ENCODE measurements at regions not wholly inside any gene's neighbourhood (a gene's known extent, or its start where the extent isn't known, plus 50 kb on each side); places are given as distances from the start of the nearest gene placed in this dataset.

GRCh38 chr4:123606946-123607542, 210.4 kb downstream of the SPRY1 start:
- H3K4me1 Mint-ChIP-seq: peaks cover 23% of the 10 kb centered on the region
- peak; percentile 43 for ATAC-seq
- H3K27me3 Mint-ChIP-seq: no peaks in the 10 kb centered on the region
- H3K36me3 Mint-ChIP-seq: no peaks in the 10 kb centered on the region
- H3K27ac Mint-ChIP-seq: no peak overlapping the region
- H3K4me3 Mint-ChIP-seq: no peak overlapping the region
- peaks cover 2% of the 10 kb centered on the region for H3K9me3 Mint-ChIP-seq

- H3K27me3 Mint-ChIP-seq: no peaks in the 10 kb centered on the region
- H3K4me3 Mint-ChIP-seq: no peak overlapping the region
- no peak for ATAC-seq
- H3K9me3 Mint-ChIP-seq: no peaks in the 10 kb centered on the region
- no peaks in the 10 kb centered on the region for H3K36me3 Mint-ChIP-seq
- H3K4me1 Mint-ChIP-seq: peaks cover 18% of the 10 kb centered on the region
- H3K27ac Mint-ChIP-seq: no peak overlapping the region
Measured at GRCh38 chr4:123609829-123610228, 213.2 kb downstream of the SPRY1 start.

GRCh38 chr4:123613586-123614344, 217.2 kb downstream of the SPRY1 start:
- no peaks in the 10 kb centered on the region for H3K27me3 Mint-ChIP-seq
- H3K9me3 Mint-ChIP-seq: no peaks in the 10 kb centered on the region
- H3K4me1 Mint-ChIP-seq: peaks cover 15% of the 10 kb centered on the region
- H3K36me3 Mint-ChIP-seq: no peaks in the 10 kb centered on the region
- H3K27ac Mint-ChIP-seq: no peak overlapping the region
- H3K4me3 Mint-ChIP-seq: no peak overlapping the region
- ATAC-seq: no peak

DNA sequence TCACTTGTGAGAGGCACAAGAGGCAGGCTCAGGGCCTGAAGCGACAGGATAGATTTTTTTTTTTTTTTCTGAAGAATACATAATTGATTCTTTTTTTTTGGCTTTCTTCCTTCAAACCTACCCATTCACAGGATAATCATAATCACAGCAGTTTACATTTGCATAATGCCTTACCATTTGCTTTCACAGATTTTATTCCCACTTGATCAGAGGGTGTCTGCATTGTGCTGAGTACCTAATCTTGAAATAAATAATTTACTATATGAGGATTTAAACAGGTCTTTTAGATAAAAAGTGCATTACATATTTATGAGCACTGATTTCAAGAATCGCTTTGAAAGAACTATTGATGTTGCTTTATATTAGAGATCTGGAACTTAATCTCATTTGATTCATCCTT, 219.3 kb downstream of the SPRY1 start:
- no peak for ATAC-seq
- H3K4me1 Mint-ChIP-seq: peaks cover 15% of the 10 kb centered on the region
- H3K27me3 Mint-ChIP-seq: no peaks in the 10 kb centered on the region
- no peaks in the 10 kb centered on the region for H3K36me3 Mint-ChIP-seq
- H3K9me3 Mint-ChIP-seq: no peaks in the 10 kb centered on the region
- H3K4me3 Mint-ChIP-seq: no peak overlapping the region
- no peak overlapping the region for H3K27ac Mint-ChIP-seq

DNA sequence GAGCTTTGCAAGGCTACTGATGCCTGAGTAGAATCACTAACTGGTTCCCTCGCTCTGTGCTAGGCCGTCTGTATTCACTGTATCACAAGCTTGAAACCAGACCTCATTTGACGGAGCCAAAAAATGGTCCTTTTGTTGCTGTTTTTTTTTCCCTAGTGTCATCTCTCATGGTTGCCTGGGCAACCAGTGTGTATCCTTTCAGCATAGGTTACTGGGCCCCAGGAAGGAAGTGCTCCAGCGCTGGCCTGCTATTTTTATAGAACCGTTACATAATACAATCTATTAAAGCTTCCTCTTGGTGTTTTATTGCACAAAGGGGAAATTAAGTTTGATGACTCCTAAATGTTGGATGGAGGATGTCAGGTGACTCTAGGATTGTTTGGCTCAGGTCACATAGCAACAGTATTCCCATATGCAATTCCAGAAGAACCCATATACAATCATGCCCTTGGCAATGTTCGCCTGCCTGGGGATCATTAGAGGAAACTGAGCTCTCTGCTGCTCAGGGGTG, 220.4 kb downstream of the SPRY1 start:
- Mint-ChIP-seq H3K27me3 (no peaks in the 10 kb centered on the region), H3K4me3 (no peak overlapping the region), H3K9me3 (no peaks in the 10 kb centered on the region), H3K36me3 (no peaks in the 10 kb centered on the region), H3K4me1 (peaks cover 15% of the 10 kb centered on the region), H3K27ac (no peak overlapping the region)
- ATAC-seq: peak; percentile 20

- ATAC-seq: no peak
- H3K9me3 Mint-ChIP-seq: no peaks in the 10 kb centered on the region
- H3K27ac Mint-ChIP-seq: no peak overlapping the region
- peaks cover 15% of the 10 kb centered on the region for H3K4me1 Mint-ChIP-seq
- H3K4me3 Mint-ChIP-seq: no peak overlapping the region
- no peaks in the 10 kb centered on the region for H3K36me3 Mint-ChIP-seq
- no peaks in the 10 kb centered on the region for H3K27me3 Mint-ChIP-seq
Measured at GRCh38 chr4:123617791-123618190, 221.2 kb downstream of the SPRY1 start.

DNA sequence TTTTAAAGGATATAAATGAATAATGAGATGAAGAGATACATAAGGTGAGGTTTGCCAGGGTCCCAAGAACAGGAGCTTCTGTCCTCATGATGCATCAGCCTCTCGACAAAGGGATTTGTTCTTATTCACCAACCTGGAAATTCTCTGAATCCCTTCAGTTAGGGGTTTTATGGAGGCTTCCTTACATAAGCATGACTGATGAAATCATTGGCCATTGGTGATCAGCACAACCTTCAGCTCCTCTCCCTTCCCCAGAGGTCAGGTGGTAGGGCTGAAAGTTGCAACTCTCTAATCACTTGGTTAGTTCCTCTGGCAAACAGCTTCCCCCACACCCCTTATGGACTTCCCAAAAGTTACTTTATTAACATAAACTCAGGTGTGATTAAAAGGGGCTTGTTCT, 222.0 kb downstream of the SPRY1 start:
- no peak for ATAC-seq
- H3K4me1 Mint-ChIP-seq: peaks cover 15% of the 10 kb centered on the region
- no peaks in the 10 kb centered on the region for H3K9me3 Mint-ChIP-seq
- no peak overlapping the region for H3K27ac Mint-ChIP-seq
- H3K36me3 Mint-ChIP-seq: no peaks in the 10 kb centered on the region
- H3K4me3 Mint-ChIP-seq: no peak overlapping the region
- H3K27me3 Mint-ChIP-seq: no peaks in the 10 kb centered on the region

DNA sequence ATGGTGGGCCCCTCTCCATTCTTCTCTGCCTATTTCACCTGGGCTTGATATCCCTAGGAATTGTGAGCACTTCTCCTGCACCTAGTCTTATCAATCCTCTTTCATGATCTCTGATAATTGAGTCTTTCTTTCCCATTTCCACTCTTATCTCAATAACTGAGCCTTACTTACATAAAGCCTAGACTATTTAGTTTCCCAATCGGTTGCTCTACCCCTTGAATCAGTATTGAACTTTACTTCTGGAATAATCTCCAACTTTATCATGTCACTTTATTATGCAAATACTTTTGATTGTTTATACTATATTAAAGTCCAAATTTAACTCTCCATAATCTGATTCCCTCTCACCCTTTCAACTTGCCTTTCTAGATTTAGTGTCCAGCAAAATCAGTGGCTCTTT, 222.7 kb downstream of the SPRY1 start:
- H3K27ac Mint-ChIP-seq: no peak overlapping the region
- no peaks in the 10 kb centered on the region for H3K36me3 Mint-ChIP-seq
- peaks cover 15% of the 10 kb centered on the region for H3K4me1 Mint-ChIP-seq
- ATAC-seq: no peak
- no peak overlapping the region for H3K4me3 Mint-ChIP-seq
- no peaks in the 10 kb centered on the region for H3K27me3 Mint-ChIP-seq
- no peaks in the 10 kb centered on the region for H3K9me3 Mint-ChIP-seq

GRCh38 chr4:123619895-123620294, 223.3 kb downstream of the SPRY1 start:
- Mint-ChIP-seq H3K4me3 (no peak overlapping the region), H3K9me3 (no peaks in the 10 kb centered on the region), H3K27me3 (no peaks in the 10 kb centered on the region), H3K27ac (no peak overlapping the region), H3K4me1 (peaks cover 15% of the 10 kb centered on the region), H3K36me3 (no peaks in the 10 kb centered on the region)
- ATAC-seq: no peak

DNA sequence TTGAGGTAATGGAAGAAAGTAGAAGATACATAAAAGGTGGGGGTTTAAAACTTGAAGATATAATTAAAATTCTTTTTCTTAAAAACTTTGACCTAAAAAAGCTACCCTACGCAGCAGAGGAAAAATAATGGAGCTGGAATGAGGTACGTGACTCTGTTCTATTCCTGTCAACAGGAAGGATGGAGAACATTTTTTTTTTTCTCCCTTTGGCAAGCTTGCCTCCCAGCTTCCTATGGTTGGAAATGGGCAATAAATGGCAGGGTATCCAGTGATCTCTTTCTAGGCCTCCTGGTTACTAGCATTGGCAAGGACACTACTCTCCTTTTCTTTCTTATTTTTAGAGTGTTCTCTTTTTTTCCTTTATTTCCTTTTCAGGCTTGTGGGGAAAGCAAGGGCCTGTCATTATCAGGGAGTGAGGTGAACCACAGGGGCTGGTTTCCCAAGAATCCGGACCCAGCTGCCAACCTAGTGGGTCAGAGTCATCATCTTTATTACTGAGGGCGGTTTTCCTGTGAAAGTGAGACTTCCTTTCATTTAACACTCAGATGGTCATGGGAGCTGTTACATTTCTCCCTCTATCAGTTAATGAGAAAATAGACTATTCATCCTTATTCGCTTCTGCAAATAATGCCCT, 224.6 kb downstream of the SPRY1 start:
- no peaks in the 10 kb centered on the region for H3K27me3 Mint-ChIP-seq
- no peak overlapping the region for H3K4me3 Mint-ChIP-seq
- ATAC-seq: no peak
- H3K9me3 Mint-ChIP-seq: no peaks in the 10 kb centered on the region
- H3K4me1 Mint-ChIP-seq: peaks cover 15% of the 10 kb centered on the region
- H3K27ac Mint-ChIP-seq: no peak overlapping the region
- H3K36me3 Mint-ChIP-seq: no peaks in the 10 kb centered on the region

- H3K4me3 Mint-ChIP-seq: no peak overlapping the region
- no peak overlapping the region for H3K27ac Mint-ChIP-seq
- ATAC-seq: no peak
- H3K36me3 Mint-ChIP-seq: no peaks in the 10 kb centered on the region
- H3K4me1 Mint-ChIP-seq: peaks cover 6% of the 10 kb centered on the region
- H3K27me3 Mint-ChIP-seq: no peaks in the 10 kb centered on the region
- no peaks in the 10 kb centered on the region for H3K9me3 Mint-ChIP-seq
Measured at GRCh38 chr4:123622572-123622971, 226.0 kb downstream of the SPRY1 start.

DNA sequence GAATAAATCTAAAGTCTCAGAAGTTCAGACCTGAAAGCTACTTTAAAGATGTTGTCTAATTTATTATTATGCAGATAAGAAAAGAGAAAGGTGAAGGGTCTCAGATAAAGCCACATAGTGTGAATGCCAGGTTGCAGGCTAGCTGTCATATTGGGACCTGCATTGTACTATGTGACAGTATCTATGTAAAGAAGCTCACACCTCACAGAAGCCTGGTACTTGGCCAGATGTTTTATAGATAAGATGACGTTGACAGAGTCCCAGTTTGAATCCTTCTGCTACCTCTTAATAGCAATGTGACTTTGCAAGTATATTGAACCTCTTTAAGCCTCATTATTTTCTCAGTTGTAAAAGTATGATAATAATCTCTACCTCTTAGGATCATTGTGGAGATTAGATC, 227.0 kb downstream of the SPRY1 start:
- Mint-ChIP-seq H3K9me3 (no peaks in the 10 kb centered on the region), H3K36me3 (no peaks in the 10 kb centered on the region), H3K27ac (no peak overlapping the region)

DNA sequence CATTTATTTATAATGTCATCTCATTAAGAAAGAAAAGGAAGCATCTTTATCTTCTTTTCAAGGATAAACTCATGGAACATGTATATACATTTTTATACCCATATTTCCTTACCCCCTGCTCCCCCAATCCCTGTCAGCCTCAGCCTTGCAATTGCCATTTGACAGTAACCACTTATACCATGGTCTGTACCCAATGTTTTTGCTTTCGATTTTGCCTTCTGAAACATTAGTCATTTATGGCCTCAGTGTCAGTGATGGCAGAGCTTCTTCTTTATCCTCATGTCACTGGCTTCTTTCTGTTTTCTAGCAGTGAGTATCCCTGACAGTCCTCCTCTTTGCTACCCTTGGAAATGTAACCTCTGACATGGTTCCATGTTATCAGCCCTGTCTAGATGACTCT, 228.4 kb downstream of the SPRY1 start:
- H3K27me3 Mint-ChIP-seq: no peaks in the 10 kb centered on the region
- H3K36me3 Mint-ChIP-seq: no peaks in the 10 kb centered on the region
- no peak overlapping the region for H3K27ac Mint-ChIP-seq
- H3K9me3 Mint-ChIP-seq: no peaks in the 10 kb centered on the region
- H3K4me1 Mint-ChIP-seq: no peaks in the 10 kb centered on the region
- ATAC-seq: peak; percentile 36
- H3K4me3 Mint-ChIP-seq: no peak overlapping the region

More for the DNA sequence above, 227.0 kb downstream of the SPRY1 start:
- H3K27me3 Mint-ChIP-seq: no peaks in the 10 kb centered on the region
- no peaks in the 10 kb centered on the region for H3K4me1 Mint-ChIP-seq
- H3K4me3 Mint-ChIP-seq: no peak overlapping the region
- ATAC-seq: no peak

DNA sequence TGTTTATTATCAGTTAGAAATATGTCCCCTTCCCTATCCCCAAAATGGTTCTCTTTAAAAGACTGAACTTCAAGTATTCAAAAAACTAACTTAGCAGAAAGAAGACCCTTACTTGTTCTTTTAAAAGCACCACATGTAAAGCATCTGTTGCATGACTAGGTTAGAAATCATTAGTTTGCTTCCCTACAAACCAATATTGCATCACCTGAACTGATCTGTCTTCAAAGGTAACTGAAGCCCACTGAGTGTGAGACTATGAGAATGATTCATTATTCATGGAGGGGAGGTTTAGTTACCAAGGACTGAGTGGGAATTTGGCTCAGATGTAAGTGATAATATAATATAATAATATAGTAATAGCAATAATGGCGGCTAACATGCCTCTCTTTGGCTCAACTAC, 231.7 kb downstream of the SPRY1 start:
- no peaks in the 10 kb centered on the region for H3K9me3 Mint-ChIP-seq
- H3K4me3 Mint-ChIP-seq: no peak overlapping the region
- H3K27me3 Mint-ChIP-seq: no peaks in the 10 kb centered on the region
- ATAC-seq: no peak
- no peaks in the 10 kb centered on the region for H3K36me3 Mint-ChIP-seq
- H3K4me1 Mint-ChIP-seq: no peaks in the 10 kb centered on the region
- no peak overlapping the region for H3K27ac Mint-ChIP-seq

DNA sequence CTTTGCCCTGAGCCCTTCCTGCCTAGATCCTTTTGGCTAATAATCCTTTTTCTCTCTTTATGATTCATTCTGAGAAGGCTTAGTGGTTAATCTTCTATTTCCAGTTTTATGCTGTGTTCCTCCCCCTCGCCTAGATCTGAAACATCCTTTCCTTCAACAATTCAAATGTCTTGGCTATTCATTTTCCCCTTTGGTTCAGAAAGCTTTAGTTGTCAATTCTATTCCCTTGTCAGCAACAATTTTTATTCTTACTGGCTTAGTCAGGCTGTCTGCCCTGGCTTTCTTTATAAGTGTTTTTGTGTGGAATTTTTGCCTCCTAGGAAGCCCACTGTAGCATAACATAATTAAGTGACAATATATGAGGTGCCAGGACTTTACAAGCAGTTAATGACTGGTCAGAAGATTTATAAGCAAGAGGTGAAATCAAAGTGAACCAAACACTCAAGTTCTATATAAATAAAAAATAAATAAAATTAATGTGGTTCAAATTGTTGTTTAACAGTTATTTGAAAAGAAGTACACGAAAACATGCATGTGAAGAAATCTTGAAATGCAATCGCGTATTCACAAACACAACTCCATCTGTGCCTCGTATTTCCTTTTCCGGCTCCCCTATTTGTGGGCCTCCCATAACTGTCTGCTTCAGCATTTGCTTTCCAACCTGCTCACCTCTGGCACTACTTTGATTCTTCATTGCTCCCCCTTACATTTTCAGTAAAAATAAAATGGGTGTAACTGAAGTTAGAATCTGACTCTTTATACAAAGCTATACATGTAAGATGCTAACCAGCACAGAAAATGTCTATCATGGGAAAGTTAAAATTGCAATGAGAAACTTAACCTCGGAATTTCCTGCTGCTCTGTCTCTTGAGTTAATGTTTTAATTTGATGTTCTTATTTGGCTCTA, 235.4 kb downstream of the SPRY1 start:
- Mint-ChIP-seq H3K4me1 (no peaks in the 10 kb centered on the region), H3K27ac (no peak overlapping the region), H3K4me3 (no peak overlapping the region), H3K36me3 (peaks cover 6% of the 10 kb centered on the region), H3K27me3 (peaks cover 10% of the 10 kb centered on the region), H3K9me3 (peaks cover 14% of the 10 kb centered on the region)
- ATAC-seq: no peak

Data from stimulated activated memory B cell treated with anti-CD40 and anti-IgM and Interleukin-4, amounts not matched to agents 10 μg/mL and 1 μg/mL and 100 μg/mL, for 72 hours (primary cell).